DMS153 treated with DMSO at 0.1 percent for 48 hours (cell line): ENCODE measurements at regions not wholly inside any gene's neighbourhood (a gene's known extent, or its start where the extent isn't known, plus 50 kb on each side); places are given as distances from the start of the nearest gene placed in this dataset.

Source experiments
- DNase-seq: peaks from one replicate; lab custom pipeline; 2025; ENCODE audit not compliant: unreplicated experiment; lab: John Stamatoyannopoulos, UW

- DNase-seq: no peak
These were observed 53.7 kb upstream of the LGALSL start for GRCh38 chr2:64400105-64400728.

- peak; percentile 18 for DNase-seq
These were observed 53.0 kb upstream of the LGALSL start for GRCh38 chr2:64400733-64401528.

GRCh38 chr2:64401529-64401880 is 52.5 kb upstream of the LGALSL start:
- peak; percentile 23 for DNase-seq

- DNase-seq: no peak
These were observed 51.1 kb upstream of the LGALSL start for GRCh38 chr2:64402876-64403275.

GRCh38 chr2:64403426-64403825 is 50.5 kb upstream of the LGALSL start:
- DNase-seq: no peak

GRCh38 chr2:64404002-64404731 is 49.8 kb upstream of the LGALSL start:
- peak; percentile 66 for DNase-seq
